GM18907 (cell line): ENCODE measurements at regions not wholly inside any gene's neighbourhood (a gene's known extent, or its start where the extent isn't known, plus 50 kb on each side); places are given as distances from the start of the nearest gene placed in this dataset.
"Not testable (repeated sequence)": the region's sequence is repeated elsewhere in the genome, so short reads cannot be mapped to it uniquely, and the experiment has no call there.

ENCODE experiments used
- ATAC-seq: cut with Tn5 transposase; IDR thresholded peaks from one replicate; pipeline ENCODE4 v1.9.1; 2021; ENCODE audit warnings: mild to moderate bottlenecking, moderate library complexity; ENCODE audit not compliant: unreplicated experiment

DNA sequence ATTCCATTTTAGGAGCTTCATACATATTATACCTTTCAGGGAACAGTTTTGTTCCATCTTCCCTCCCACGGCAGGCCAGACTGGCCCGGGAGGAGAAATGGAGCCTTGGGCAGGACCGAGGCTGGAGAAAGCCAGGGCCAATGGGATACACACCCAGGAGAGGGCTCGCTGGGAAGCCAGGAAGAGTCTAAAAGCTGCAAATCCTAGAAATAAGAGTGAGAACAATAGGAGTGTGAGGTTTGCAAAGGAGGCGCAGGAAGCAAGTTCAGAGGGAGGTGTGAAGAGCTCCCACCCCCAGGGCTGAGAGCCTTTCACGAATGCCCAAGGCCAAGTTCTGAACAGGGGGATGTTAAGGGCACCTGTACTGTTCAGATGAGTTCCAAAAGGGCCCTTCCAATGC is 67.5 kb upstream of the CPSF6 start:
- no peak for ATAC-seq

DNA sequence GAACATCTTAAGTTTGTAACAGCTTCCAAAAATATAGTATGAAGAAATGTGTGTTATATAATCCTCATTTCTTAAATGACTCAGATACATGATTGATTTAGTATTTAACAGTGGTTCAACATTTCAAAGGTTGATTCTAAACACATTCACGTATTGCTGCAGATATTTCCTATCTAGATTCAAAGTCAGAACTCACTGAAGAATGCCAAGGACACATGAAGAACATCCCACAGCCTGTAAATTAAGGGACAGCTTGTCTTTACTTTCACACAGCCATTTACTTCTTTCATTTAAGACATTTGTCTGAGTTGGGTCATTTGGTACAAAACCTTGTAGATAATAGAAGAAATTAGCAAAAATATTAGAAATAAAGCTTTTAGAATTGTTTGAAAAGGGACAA is 66.9 kb upstream of the CPSF6 start:
- no peak for ATAC-seq

DNA sequence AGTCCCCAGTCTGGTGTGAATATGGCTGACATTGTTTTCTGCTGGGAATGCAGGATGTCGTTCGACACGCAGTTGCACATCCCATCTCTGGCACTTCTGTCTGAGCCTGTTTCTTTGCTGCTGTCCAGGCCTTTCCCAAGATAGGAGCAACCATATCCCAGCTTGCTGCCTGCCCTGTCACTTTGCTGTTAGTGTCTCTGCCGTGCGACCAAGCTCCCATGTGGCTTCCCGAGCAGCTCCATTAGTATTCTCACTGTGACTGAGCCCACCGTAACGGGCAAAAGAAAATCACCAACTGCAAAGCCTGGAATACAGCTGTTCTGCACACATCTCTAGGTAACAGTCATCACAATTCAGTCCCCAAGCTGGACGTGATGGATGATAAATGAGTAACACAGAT is 66.0 kb upstream of the CPSF6 start:
- ATAC-seq = no peak

DNA sequence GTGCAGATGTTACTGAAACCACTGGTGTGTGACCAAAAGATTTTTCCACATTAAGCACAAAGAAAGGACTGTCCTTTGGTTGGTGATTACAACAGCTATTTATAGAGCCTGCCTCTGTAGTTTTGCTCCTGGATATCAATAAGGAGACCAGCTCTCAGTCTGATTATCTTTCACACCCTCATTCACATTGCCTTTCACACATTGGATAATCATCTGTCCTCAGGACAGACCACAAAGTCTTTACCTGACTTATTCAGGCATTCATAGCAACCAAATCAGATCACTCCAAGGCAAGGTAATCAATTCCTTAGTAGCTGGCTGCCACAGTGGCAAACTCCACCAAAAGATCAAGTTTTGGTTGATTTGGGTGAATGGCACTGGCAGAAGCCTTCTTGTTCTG is 59.6 kb upstream of the CPSF6 start:
- ATAC-seq = no peak

DNA sequence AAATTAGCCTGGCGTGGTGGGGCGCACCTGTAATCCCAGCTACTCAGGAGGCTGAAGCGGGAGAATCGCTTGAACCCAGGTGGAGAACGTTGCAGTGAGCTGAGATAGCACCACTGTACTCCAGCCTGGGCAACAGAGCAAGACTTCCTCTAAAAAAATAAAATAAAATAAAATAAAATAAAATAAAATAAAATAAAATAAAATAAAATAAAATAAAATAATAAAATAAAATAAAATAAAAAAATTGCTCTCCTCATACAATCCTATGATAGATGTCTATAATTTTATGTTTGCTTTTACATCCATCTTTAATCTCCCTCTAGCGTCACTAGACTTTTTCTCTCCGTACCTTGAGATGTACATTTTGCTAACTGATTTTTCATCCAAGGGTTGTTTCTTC is 51.8 kb upstream of the CPSF6 start:
- ATAC-seq = not testable (repeated sequence)

DNA sequence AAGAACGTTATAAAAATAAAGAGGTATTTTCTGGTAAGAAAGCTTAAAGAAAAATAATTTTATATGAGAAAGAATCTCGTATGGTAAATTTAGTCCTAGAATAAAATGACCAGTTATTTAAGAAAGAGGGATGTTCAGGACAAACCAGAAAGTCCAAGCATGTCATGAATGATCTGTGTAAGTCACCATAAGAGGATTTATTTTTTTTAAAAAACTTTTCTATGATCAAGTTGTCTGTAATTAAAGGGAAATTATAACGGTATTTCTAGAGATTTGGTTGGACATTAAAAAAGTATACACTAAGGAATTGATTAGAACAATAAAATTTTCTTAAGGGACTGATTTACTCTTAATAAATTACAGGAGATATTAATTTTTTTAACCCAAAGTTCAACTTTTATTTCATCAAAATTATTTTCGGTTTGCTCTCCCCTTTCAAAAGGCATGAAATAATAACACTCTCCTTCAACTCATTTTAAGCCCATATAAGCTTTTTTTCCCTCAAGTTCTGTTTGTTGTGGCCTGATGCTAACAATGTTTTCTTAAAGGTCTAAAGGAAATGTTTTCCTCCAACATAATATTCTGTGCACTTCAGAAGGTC is 49.9 kb upstream of the CPSF6 start:
- ATAC-seq = no peak
